HL-60 (cell line): ENCODE measurements at regions not wholly inside any gene's neighbourhood (a gene's known extent, or its start where the extent isn't known, plus 50 kb on each side); places are given as distances from the start of the nearest gene placed in this dataset.

Experiments used
- DNase-seq, 2 experiments: peaks; one replicate each; pipeline ENCODE4 v3.0.0-alpha.2; 2010 to 2020; ENCODE audit warnings: low read depth in 1 of 2, low spot score in 1 of 2
- H3K27ac ChIP-seq: fragments of 250-450 bp; sonication (Bioruptor Pico); replicated peaks from 2 replicates; pipeline ENCODE4 v1.5.1; 2020; ENCODE audit warnings: mild to moderate bottlenecking, moderate library complexity
- H3K27me3 ChIP-seq: fragments of 250-450 bp; sonication (Bioruptor Pico); 2 replicates; pipeline ENCODE4 v1.5.1; 2021; ENCODE audit warnings: mild to moderate bottlenecking, moderate library complexity; ENCODE audit not compliant: insufficient read depth, poor library complexity, severe bottlenecking
- H3K4me3 ChIP-seq: replicated peaks from 2 replicates; pipeline ENCODE4 v1.5.1; 2011; ENCODE audit warnings: mild to moderate bottlenecking, control low read depth, low read length; ENCODE audit not compliant: insufficient read depth
- CTCF ChIP-seq: IDR thresholded peaks from one replicate; pipeline ENCODE4 v1.5.1; 2011; ENCODE audit warnings: low read length, control low read depth, inconsistent platforms; ENCODE audit not compliant: insufficient read depth
- GABPA ChIP-seq: IDR thresholded peaks from 2 replicates; pipeline ENCODE4 v1.6.1; 2012; ENCODE audit warnings: low read depth
- POLR2AphosphoS5 ChIP-seq: IDR thresholded peaks from 2 replicates; pipeline ENCODE4 v1.6.1; 2012; ENCODE audit warnings: low read depth
- REST ChIP-seq: IDR thresholded peaks from 2 replicates; pipeline ENCODE4 v1.6.1; 2012; ENCODE audit warnings: low read depth; ENCODE audit not compliant: insufficient replicate concordance
- SPI1 ChIP-seq: IDR thresholded peaks from 2 replicates; pipeline ENCODE4 v1.6.1; 2012; ENCODE audit warnings: low read depth, mild to moderate bottlenecking, borderline replicate concordance

- DNase-seq = no peak
- H3K4me3 ChIP-seq = no peak overlapping the region
- TF ChIP-seq POLR2AphosphoS5 (no peak), REST (no peak), SPI1 (no peak), CTCF (no peak), GABPA (no peak)
- no peak overlapping the region for H3K27ac ChIP-seq
- H3K27me3 ChIP-seq = no peaks in the 10 kb centered on the region
Measured at GRCh38 chr14:62303437-62303836, 541.2 kb downstream of the SNAPC1 start.

GRCh38 chr14:62304257-62304656 lies 542.0 kb downstream of the SNAPC1 start:
- Histone ChIP-seq H3K4me3 (no peak overlapping the region), H3K27ac (no peak overlapping the region), H3K27me3 (no peaks in the 10 kb centered on the region)
- no peak for DNase-seq
- TF ChIP-seq REST (no peak), SPI1 (no peak)

GRCh38 chr14:62307844-62308243 lies 545.6 kb downstream of the SNAPC1 start:
- no peak overlapping the region for H3K4me3 ChIP-seq
- DNase-seq = no peak
- TF ChIP-seq POLR2AphosphoS5 = no peak
- no peak for TF ChIP-seq SPI1
- TF ChIP-seq GABPA = no peak
- no peak for TF ChIP-seq CTCF
- no peaks in the 10 kb centered on the region for H3K27me3 ChIP-seq
- no peak overlapping the region for H3K27ac ChIP-seq

GRCh38 chr14:62308316-62308715 lies 546.1 kb downstream of the SNAPC1 start:
- Histone ChIP-seq H3K27ac (no peak overlapping the region), H3K27me3 (no peaks in the 10 kb centered on the region), H3K4me3 (no peak overlapping the region)
- DNase-seq = no peak
- TF ChIP-seq SPI1 (no peak), CTCF (no peak), GABPA (no peak), REST (no peak), POLR2AphosphoS5 (no peak)
